ENCODE measurements at regions not wholly inside any gene's neighbourhood (a gene's known extent, or its start where the extent isn't known, plus 50 kb on each side); places are given as distances from the start of the nearest gene placed in this dataset.
"Not testable (repeated sequence)": the region's sequence is repeated elsewhere in the genome, so short reads cannot be mapped to it uniquely, and the experiment has no call there.

- not testable (repeated sequence) for TF ChIP-seq CTCF, POLR2AphosphoS5, EP300 (IDR thresholded peaks at IDR 0.05)
Measured at GRCh38 chr3:15907403-15907802, 109.6 kb upstream of the ANKRD28 start.
